Heart left ventricle (tissue), 16 donors: ENCODE measurements at regions not wholly inside any gene's neighbourhood (a gene's known extent, or its start where the extent isn't known, plus 50 kb on each side); places are given as distances from the start of the nearest gene placed in this dataset.
"Not testable (repeated sequence)": the region's sequence is repeated elsewhere in the genome, so short reads cannot be mapped to it uniquely, and the experiment has no call there.

Source experiments
- ATAC-seq, 4 donors: fragments of 200-7000 bp; cut with Tn5 transposase; one replicate each; pipeline ENCODE4 v1.9.1; 2020 to 2022; ENCODE audit warnings: moderate library complexity in 4 of 4, mild to moderate bottlenecking in 3 of 4, moderate number of reproducible peaks in 1 of 4
- DNase-seq, 5 donors: peaks; one replicate each; pipeline ENCODE4 v3.0.0-alpha.2; 2020
- H3K27ac ChIP-seq, 12 donors: fragments of 200-600 bp; sonication (generic) in 4 of 12; one replicate each; pipeline versions ENCODE4 v1.5.0 to v1.8.0; 2016 to 2022; ENCODE audit warnings: mild to moderate bottlenecking in 2 of 12
- H3K27me3 ChIP-seq, 9 donors: fragments of 200-600 bp; sonication (generic) in 2 of 9; one replicate each; pipeline versions ENCODE4 v1.5.1 to v1.8.0; 2016 to 2022; ENCODE audit warnings: mild to moderate bottlenecking in 3 of 9
- H3K36me3 ChIP-seq, 9 donors: fragments of 200-600 bp; sonication (generic) in 2 of 9; one replicate each; pipeline versions ENCODE4 v1.5.0 to v1.8.0; 2018 to 2022; ENCODE audit warnings: mild to moderate bottlenecking in 2 of 9
- H3K4me1 ChIP-seq, 12 donors: fragments of 200-600 bp; sonication (generic) in 4 of 12; one replicate each; pipeline versions ENCODE4 v1.5.0 to v1.8.0; 2016 to 2022; ENCODE audit warnings: mild to moderate bottlenecking in 3 of 12
- H3K4me3 ChIP-seq, 12 donors: fragments of 200-600 bp; sonication (generic) in 4 of 12; one replicate each; pipeline versions ENCODE4 v1.5.0 to v1.8.0; 2017 to 2022; ENCODE audit warnings: mild to moderate bottlenecking in 9 of 12, moderate library complexity in 4 of 12
- H3K9me3 ChIP-seq, 12 donors: fragments of 200-600 bp; sonication (generic) in 4 of 12; one replicate each; pipeline versions ENCODE4 v1.5.0 to v1.8.0; 2016 to 2022; ENCODE audit warnings: mild to moderate bottlenecking in 1 of 12
- POLR2A ChIP-seq, 2 donors: fragments of 450-650 bp; IDR thresholded peaks; one replicate each; pipeline ENCODE4 v1.6.1; 2017; ENCODE audit warnings: antibody characterized with exemption in 2 of 2, mild to moderate bottlenecking in 2 of 2, moderate library complexity in 2 of 2
- WGBS, 4 donors: extraction: QIAGEN DNeasy Blood & Tissue Kit in 2 of 4; methylation state at CpG; one replicate each; pipeline versions ENCODE4 v1.1.5 to v1.1.7; 2013 to 2018; 5-methylcytosine and 5-hydroxymethylcytosine counted together
- intact Hi-C, 10 donors: fragments of 100-400 bp; cut with DNase I; formaldehyde crosslinking; loops; one replicate each; pipeline versions ENCODE4 v1.11.1 to v1.14.2; 2022
- TF ChIP-seq, protein P1 (sequence below), 12 donors: fragments of 200-600 bp; sonication (generic) in 4 of 12; IDR thresholded peaks; one replicate each; pipeline versions ENCODE4 v1.5.0 to v1.8.0; 2018 to 2022; ENCODE audit warnings: antibody characterized with exemption in 12 of 12, mild to moderate bottlenecking in 5 of 12
- donor health status: ischemic (EF 13 %, LVEDD 7.1; RV severe dilation, severe dysfunction).
- donor health status: healthy with polysubstance abuse.
- donor health status: DM: no; HTN: yes; CAD: no.
- donor health status: DM: no; HTN: no; CAD: no.
- donor health status: ischemic (EF 25% LVEDD 6.9; RV normal size, moderate dysfunction).
- donor health status: ischemic (EF 25% LVEDD 5.7; RV mildly dilated, moderate dysfunction).
- donor health status: healthy.
- donor health status: DM: yes; HTN: yes; CAD: no.
- donor health status: ischemic (EF 35%, LVEDD 5.7; RV mildly dilated, moderate dysfunction).
- donor health status: nonischemic (EF 11% LVEDD 7.7; RV severe dilation, severe dysfunction).
- donor health status: DM: yes; HTN: yes; CAD: no.
- donor health status: PGD.
- donor health status: ischemic (EF 29% LVEDD 5.4; RV normal size, mild dysfunction).
- donor health status: nonischemic (EF 23%, LVEDD 6.1; RV moderate dilation, normal function).

GRCh38 chr5:157951673-157952373, 92.9 kb upstream of the CLINT1 start:
- intact Hi-C loops, result loop anchor here in 1 of 10 donors (5.0 kb wide), 1 partner anchor 95 kb away; the partner anchor contains the start of gene CLINT1
- no peak overlapping the region for H3K4me3 ChIP-seq
- peaks cover 0 to 9% (median 4%) of the 10 kb centered on the region in 12 donors for H3K4me1 ChIP-seq
- no peaks in the 10 kb centered on the region for H3K27me3 ChIP-seq
- WGBS, 4 donors, result 57 to 77% (median 66%) methylated on average over 4 of the region's 4 CpGs
- H3K9me3 ChIP-seq, result no peaks in the 10 kb centered on the region
- TF ChIP-seq, protein P1, sequence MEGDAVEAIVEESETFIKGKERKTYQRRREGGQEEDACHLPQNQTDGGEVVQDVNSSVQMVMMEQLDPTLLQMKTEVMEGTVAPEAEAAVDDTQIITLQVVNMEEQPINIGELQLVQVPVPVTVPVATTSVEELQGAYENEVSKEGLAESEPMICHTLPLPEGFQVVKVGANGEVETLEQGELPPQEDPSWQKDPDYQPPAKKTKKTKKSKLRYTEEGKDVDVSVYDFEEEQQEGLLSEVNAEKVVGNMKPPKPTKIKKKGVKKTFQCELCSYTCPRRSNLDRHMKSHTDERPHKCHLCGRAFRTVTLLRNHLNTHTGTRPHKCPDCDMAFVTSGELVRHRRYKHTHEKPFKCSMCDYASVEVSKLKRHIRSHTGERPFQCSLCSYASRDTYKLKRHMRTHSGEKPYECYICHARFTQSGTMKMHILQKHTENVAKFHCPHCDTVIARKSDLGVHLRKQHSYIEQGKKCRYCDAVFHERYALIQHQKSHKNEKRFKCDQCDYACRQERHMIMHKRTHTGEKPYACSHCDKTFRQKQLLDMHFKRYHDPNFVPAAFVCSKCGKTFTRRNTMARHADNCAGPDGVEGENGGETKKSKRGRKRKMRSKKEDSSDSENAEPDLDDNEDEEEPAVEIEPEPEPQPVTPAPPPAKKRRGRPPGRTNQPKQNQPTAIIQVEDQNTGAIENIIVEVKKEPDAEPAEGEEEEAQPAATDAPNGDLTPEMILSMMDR (IDR thresholded peaks at IDR 0.05), result no peak
- TF ChIP-seq POLR2A (IDR thresholded peaks at IDR 0.05), result no peak
- no peaks in the 10 kb centered on the region for H3K36me3 ChIP-seq
- no peak overlapping the region for H3K27ac ChIP-seq
- ATAC-seq (no peak), DNase-seq (no peak)

DNA sequence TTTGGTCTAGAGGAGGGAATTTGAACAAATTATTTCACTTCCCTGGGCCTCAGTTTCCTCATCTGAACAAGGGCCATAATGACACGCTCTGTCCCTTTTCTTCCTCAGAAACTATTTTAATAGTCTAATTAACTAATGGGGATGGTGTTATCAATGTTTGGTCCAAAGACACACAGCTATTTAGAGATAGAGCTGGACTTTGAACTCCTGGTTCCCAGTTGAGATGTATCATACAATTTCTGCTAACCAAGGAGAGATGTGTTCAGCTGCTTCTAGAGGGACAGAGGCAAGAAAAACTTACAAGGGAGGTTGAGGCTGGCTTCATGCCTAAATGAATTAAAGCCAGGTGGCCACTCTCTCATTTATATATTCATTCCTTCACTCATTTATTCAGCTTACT, 90.6 kb upstream of the CLINT1 start:
- no peak for TF ChIP-seq POLR2A (IDR thresholded peaks at IDR 0.05)
- 94 to 100% (median 99%) methylated on average over 1 of the region's 1 CpG for WGBS, 4 donors
- ATAC-seq (no peak), DNase-seq (no peak)
- intact Hi-C loops, result loop anchor here (1.0 to 5.0 kb wide), 11 partner anchors 35 to 187 kb away; partner anchors contain the start of gene CLINT1 (in 5 of the 10)
- Histone ChIP-seq H3K27ac (peak overlapping the region in 1 of 12 donors; percentile 73), H3K27me3 (no peaks in the 10 kb centered on the region), H3K4me1 (peaks cover 0 to 9% (median 4%) of the 10 kb centered on the region in 12 donors), H3K9me3 (no peaks in the 10 kb centered on the region), H3K4me3 (no peak overlapping the region), H3K36me3 (no peaks in the 10 kb centered on the region)

GRCh38 chr5:157948738-157949410, 89.9 kb upstream of the CLINT1 start:
- Histone ChIP-seq H3K27me3 (no peaks in the 10 kb centered on the region), H3K9me3 (no peaks in the 10 kb centered on the region), H3K27ac (peak overlapping the region in 4 of 12 donors; percentile 31 to 73 (median 41)), H3K36me3 (no peaks in the 10 kb centered on the region), H3K4me1 (peaks cover 0 to 9% (median 4%) of the 10 kb centered on the region in 12 donors), H3K4me3 (peak overlapping the region in 4 of 12 donors; percentile 1 to 26 (median 10))
- no peak for TF ChIP-seq POLR2A (IDR thresholded peaks at IDR 0.05)
- TF ChIP-seq, protein P1 (IDR thresholded peaks at IDR 0.05), result peak; percentile 79 to 95 (median 88)
- peak; percentile 71 to 93 (median 88) for DNase-seq
- intact Hi-C loops, result loop anchor here (1.0 to 5.0 kb wide), 12 partner anchors 34 to 187 kb away; partner anchors contain the start of gene CLINT1 (in 5 of the 10)
- WGBS, 4 donors, result 8 to 13% (median 12%) methylated on average over 11 of the region's 11 CpGs
- ATAC-seq, result peak; percentile 95 to 100 (median 98)

DNA sequence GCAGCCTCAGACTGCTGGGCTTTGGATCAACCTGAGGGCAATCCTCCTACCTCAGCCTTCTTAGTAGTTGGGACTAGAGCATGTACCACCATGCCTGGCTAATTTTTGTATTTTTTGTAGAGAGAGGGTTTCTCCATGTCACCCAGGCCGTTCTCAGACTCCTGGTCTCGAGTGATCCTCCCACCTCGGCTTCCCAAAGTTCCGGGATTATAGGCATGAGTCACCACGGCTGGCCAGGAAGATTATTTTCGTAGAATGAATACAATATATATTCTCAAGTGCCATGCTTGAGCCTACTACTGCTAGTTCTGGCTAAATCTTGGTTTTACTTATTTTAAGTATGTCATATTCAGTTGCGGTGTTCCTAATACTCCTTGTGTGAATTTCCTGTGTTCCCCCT, 88.2 kb upstream of the CLINT1 start:
- Histone ChIP-seq H3K4me1 (peaks cover 0 to 9% (median 4%) of the 10 kb centered on the region in 12 donors), H3K27me3 (no peaks in the 10 kb centered on the region), H3K9me3 (no peaks in the 10 kb centered on the region), H3K36me3 (no peaks in the 10 kb centered on the region), H3K27ac (no peak overlapping the region), H3K4me3 (no peak overlapping the region)
- 75 to 84% (median 80%) methylated on average over 7 of the region's 7 CpGs for WGBS, 4 donors
- TF ChIP-seq, protein P1 (IDR thresholded peaks at IDR 0.05), result no peak
- TF ChIP-seq POLR2A (IDR thresholded peaks at IDR 0.05), result no peak
- DNase-seq (no peak), ATAC-seq (no peak)
- intact Hi-C loops, result loop anchor here in 8 of 10 donors (5.0 kb wide), 5 partner anchors 45 to 185 kb away; partner anchors contain the start of gene CLINT1 (in 5 of the 8)

- DNase-seq, H3K27ac ChIP-seq, H3K27me3 ChIP-seq, H3K36me3 ChIP-seq, ATAC-seq, H3K9me3 ChIP-seq, H3K4me3 ChIP-seq, H3K4me1 ChIP-seq: not testable (repeated sequence)
- intact Hi-C loops, result loop anchor here in 8 of 10 donors (5.0 kb wide), 5 partner anchors 46 to 184 kb away; partner anchors contain the start of gene CLINT1 (in 5 of the 8)
- 75 to 97% (median 87%) methylated on average over 5 of the region's 5 CpGs for WGBS, 4 donors
Measured at GRCh38 chr5:157945822-157946221, 86.9 kb upstream of the CLINT1 start.
